ENCODE measurements at regions not wholly inside any gene's neighbourhood (a gene's known extent, or its start where the extent isn't known, plus 50 kb on each side); places are given as distances from the start of the nearest gene placed in this dataset.

DNA sequence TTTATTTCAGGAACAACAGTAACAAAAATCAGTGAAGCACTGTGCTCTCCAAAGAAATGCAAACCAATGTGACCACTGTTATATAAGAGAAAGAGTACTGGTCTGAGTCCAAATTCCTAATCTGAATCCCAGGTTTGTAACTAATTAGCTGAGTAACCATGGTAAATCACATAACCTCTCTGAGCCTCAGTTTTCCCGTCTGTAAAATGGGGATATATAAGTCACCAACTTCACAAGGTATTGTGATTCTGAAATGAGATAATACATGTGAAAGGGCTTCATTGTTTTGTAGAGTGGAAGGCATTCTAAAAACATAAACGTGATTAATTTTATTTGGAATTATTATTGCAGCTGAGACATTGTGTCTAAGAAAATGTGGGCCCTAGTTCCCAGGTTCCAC is 91.3 kb upstream of the YPEL5 start:
- no peak for DNase-seq

DNA sequence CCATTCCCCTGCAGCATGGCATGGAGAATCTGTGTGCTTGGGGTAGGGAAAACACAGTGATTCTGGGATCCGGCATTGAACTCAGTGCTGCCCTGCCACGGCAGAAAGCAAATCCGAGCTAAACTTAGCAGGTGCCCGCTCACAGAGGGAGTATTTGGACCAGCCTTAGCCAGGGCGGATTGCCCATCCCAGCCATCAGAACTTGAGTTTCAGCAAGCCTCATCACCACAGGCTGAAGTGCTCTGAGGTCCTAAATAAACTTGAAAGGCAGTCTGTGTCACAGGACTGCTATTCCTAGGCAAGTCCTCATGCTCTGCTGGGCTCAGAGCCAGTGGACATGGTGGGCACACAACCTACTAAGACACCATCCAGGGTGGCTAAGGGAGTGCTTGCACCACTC is 86.2 kb upstream of the YPEL5 start:
- no peak for DNase-seq

DNA sequence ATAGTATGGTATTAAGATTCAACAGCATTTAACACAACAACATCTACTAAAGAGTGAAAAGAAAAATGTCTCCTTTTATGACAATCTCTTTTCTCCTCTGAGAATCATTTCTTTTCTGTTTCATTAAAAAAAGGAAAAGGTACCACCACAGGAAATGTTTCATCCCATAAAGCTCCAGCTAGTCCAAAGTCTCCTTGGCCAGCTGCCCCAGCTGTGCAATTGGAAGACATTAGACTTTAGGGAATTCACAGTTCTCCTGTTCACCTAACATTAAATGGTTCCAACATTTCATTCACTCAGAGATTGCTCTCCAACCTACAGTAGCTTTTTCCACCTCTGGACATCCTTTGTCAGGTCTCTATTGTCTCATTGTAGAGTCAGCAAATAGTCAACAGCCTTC is 78.7 kb upstream of the YPEL5 start:
- no peak for DNase-seq

DNA sequence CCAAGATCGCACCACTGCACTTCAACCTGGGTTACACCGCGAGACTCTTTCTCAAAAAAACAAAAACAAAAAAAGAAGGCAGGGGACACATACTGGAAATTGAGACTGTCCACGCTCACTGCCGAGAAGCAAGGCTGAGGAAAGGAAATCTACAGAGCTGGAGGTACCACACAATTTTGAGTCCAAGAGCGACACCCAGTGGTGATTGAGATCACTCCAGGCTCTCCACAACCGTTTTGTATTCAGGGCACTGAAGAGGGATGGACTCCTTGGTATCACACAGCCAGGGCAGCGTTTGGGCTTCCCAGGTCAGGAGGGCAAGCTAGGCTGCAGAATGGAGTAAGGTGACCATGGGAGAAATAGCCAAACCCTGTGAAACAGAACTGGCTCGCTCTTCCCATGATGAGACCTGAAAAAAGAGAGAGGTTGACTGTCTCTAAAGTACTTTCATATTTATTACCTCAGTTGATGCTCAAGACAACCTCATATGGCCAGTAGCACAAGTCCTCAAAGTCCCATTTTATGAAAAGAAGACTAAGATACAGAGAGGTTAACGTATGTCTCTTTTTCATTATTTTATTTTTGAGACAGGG is 74.5 kb upstream of the YPEL5 start:
- peak; percentile 38 for DNase-seq

DNA sequence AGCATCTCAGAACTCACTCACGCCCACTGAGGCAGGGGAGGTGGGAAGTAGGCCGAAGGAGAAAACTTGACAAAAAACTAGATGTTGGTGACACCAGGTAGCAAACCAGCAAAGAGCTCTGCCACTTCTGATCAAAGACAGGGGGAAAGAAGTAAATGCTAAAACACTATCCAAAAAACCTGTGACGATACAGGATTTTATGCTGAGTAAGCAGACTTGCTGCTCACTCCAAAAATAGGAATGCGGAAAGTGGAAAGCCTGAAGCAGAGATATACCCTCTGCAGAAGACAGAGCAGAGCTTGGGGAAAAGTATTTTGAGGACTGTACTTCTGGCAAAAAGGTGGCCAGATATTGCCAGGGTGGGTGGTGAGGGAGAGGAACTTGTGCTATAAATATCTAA is 73.3 kb upstream of the YPEL5 start:
- no peak for DNase-seq

DNA sequence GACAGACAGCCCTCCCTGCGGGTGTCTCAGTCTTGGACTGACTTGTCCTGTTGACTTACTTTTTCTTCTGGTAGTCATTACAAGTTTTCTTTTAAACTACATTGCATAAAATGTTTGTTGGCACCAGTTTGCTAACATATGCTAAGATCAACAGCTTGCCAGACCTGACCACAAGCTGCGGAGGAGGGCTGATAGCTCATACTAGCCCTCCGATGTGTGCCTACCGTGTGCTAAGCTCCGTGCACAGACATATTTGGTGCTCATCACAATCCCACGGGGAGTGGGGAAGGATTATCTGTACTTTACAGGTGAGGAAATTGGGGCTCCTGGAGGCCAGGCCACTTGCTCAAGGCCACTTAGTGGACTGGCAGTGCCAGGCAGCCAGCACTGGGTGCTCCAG is 72.8 kb upstream of the YPEL5 start:
- no peak for DNase-seq

DNA sequence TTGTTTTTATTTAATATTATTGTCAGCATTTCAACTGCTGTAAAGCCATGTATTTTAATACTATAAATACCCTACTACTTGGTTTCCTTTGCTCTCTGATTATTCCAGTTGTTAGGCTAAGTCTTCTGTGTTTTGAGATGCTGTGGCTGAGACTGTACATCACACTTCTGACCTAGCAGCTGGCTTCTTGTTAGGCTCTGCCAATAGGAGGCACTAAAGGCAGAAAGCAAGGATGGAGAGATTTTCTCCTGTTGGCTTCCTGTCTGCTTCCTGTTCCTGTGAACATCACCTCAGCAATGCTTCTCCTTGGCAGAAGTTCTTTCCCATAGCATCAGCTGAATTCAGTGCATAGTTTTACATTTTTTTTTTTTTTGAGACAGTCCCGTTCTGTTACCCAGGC is 68.3 kb upstream of the YPEL5 start:
- no peak for DNase-seq

DNA sequence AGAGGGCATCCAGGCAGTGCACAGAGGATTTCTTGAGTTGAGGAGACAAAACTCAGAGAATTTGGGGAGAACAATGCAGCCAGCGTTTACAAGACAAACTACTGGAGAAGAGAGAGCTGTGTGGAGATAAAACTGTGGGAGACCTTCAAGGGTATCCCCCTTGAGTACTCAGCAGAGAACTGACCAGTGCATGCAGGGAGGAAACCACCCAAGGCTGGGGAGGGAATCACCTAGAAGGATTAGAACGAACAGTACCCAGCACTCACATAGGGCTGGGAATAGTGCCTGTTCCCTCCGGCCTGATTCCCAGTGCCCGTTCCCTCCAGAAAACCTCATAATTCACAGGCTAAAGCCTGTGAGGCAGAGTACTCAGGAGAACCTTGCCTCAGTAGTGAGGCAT is 61.9 kb upstream of the YPEL5 start:
- DNase-seq, result no peak

DNA sequence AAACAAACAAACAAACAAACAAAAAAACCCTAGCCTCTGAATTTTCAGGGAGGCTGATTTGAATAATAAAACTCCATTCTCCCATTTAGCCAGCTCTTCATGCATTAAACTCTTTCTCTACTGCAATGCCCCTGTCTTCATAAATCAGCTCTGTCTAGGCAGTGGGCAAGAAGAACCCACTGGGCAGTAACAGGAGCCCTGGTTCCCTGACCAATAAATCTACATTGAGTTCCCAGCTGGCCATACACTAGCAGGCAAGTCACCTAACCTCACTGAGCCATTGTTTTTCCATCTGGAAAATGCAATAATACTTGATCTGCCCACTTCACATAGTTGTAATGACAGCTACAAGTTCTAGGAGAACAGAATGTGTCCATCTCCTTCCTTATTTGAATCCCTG is 57.6 kb upstream of the YPEL5 start:
- DNase-seq, result no peak

DNA sequence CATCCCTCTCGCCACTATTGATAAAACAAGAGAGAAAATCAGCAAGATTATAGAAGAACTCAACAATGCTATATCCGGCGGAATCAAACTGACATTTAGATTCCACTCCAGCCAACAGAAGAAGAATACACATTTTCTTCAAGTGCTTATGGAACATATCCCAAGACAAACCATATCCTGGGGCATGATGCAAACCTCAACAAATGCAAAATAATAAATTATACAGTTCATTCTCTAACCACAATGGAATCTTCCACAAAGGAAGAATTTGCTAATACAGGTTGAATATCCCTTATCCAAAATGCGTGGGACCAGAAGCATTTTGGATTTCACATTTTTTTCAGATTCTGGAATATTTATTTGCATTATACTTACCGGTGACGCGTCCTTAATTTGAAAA is 51.4 kb upstream of the YPEL5 start:
- no peak for DNase-seq

DNA sequence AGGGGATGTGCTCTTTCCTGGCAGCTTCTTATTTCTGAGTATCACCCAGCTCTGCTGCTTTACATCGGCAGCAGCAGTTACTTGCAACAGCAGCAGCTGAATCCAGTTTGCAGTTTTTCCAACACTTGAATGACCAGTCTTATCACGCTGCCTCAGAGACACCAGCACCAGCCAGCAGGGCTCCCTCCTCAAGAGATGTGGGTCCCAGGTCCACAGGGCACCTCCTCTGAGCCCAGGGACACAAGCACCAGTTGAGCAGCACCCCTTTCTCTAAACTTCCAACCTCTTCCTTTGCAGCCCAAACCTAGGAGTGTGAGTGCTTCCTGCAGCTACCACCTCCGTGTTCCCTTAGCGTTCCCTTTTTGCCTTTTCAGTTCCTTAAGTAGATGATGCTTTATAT is 50.4 kb upstream of the YPEL5 start:
- no peak for DNase-seq
